ENCODE measurements at regions not wholly inside any gene's neighbourhood (a gene's known extent, or its start where the extent isn't known, plus 50 kb on each side); places are given as distances from the start of the nearest gene placed in this dataset.

DNA sequence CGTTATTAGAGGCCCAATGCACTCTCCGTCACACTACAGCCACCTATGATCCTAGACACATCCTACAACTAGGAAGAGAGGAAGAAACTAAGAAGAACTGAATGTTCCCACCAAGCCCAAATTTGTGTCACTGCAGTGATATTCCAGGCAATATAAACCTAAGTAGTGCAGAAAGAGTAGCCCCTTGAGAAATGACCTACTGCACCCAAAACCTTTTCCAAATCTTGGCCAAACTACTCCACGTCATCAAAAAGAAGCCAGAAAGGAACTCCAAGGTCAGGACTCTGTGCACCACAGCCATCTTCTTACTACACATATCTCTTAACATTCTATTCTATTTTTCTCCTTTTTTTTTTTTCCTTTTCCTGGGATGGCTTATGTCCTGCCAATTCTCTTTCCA, 60.2 kb downstream of the ADAMTS1 start:
- no peak for TF ChIP-seq POLR2AphosphoS5 (IDR thresholded peaks at IDR 0.05)
- TF ChIP-seq CTCF (IDR thresholded peaks at IDR 0.05) = no peak
- TF ChIP-seq POLR2A (IDR thresholded peaks at IDR 0.05) = no peak
- TF ChIP-seq EP300 (IDR thresholded peaks at IDR 0.05) = no peak
- ATAC-seq (ENCODE audit: low FRiP score in 2 of 2) = peak in 1 of 2 donors; percentile 78
- H3K4me1 ChIP-seq = no peaks in the 10 kb centered on the region
- H3K36me3 ChIP-seq = no peaks in the 10 kb centered on the region
- H3K4me3 ChIP-seq = no peak overlapping the region
- H3K9me3 ChIP-seq = no peaks in the 10 kb centered on the region
- H3K27me3 ChIP-seq = no peaks in the 10 kb centered on the region
- WGBS, 2 donors = 91 to 94% methylated on average over 3 of the region's 3 CpGs
- DNase-seq = no peak
- H3K27ac ChIP-seq = no peak overlapping the region

DNA sequence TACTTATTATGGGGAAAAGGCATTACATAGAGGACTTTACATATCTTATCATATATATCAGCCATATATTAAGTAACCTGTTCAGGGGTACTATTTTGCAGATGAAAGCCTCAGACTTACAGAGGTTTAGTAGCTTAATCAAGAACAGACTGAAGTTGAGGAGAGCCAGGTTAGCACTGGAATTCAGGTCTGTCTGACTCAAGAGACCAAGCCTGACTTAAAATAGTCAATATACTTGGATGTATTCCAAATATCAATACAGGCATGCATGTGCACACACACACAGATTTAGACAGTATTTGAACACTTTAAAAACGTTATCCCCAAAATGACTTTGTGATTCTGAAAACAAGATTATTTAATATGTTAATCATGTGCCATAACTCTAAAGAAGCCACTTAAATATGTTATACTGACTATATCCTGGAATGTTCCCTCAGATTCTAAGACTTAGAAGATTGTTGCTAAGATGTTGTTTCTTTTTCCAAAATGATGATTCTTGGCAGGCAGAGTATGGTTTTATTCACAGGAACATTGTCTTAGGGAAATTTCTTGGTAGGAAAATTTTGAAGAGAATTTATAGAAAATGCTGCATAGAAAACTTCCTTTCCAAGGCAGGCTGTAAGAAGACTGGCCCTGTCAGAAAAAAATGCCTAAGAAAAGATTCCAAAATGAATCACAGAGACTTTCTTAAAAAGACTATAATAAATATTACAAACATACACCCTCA, 61.6 kb downstream of the ADAMTS1 start:
- TF ChIP-seq CTCF (IDR thresholded peaks at IDR 0.05) (no peak), EP300 (IDR thresholded peaks at IDR 0.05) (no peak), POLR2AphosphoS5 (IDR thresholded peaks at IDR 0.05) (no peak), POLR2A (IDR thresholded peaks at IDR 0.05) (no peak)
- no peak overlapping the region for H3K27ac ChIP-seq
- WGBS, 2 donors = 17 to 48% methylated on average over 1 of the region's 1 CpG

DNA sequence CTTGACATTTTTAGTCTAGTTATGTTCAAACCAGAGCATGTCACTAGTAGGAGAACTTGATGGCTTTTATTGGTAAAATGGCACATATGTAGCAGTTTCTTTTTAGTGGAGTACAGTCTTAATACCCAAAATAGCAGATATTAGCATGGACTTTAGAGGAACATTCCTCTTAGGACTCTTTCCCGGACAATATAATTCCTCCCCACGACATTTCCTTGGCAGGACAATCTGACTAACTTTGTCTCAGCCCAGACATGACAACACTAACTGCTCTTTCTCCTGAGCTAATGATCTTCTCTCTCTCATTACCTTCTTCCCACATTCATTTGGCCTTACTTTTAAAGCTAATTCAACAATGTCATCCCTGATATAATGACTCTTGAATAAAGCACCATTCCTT, 62.5 kb downstream of the ADAMTS1 start:
- no peak for DNase-seq
- Histone ChIP-seq H3K36me3 (no peaks in the 10 kb centered on the region), H3K27me3 (no peaks in the 10 kb centered on the region), H3K27ac (no peak overlapping the region), H3K4me3 (no peak overlapping the region), H3K4me1 (no peaks in the 10 kb centered on the region), H3K9me3 (no peaks in the 10 kb centered on the region)
- peak in 1 of 2 donors; percentile 85 for ATAC-seq (ENCODE audit: low FRiP score in 2 of 2)
- no peak for TF ChIP-seq CTCF (IDR thresholded peaks at IDR 0.05)
- WGBS, 2 donors = 59 to 81% methylated on average over 2 of the region's 2 CpGs

More for the DNA sequence above, 61.6 kb downstream of the ADAMTS1 start:
- Histone ChIP-seq H3K9me3 (no peaks in the 10 kb centered on the region), H3K4me1 (no peaks in the 10 kb centered on the region), H3K4me3 (no peak overlapping the region), H3K36me3 (no peaks in the 10 kb centered on the region), H3K27me3 (no peaks in the 10 kb centered on the region)
- no peak for DNase-seq
- no peak for ATAC-seq (ENCODE audit: low FRiP score in 2 of 2)

DNA sequence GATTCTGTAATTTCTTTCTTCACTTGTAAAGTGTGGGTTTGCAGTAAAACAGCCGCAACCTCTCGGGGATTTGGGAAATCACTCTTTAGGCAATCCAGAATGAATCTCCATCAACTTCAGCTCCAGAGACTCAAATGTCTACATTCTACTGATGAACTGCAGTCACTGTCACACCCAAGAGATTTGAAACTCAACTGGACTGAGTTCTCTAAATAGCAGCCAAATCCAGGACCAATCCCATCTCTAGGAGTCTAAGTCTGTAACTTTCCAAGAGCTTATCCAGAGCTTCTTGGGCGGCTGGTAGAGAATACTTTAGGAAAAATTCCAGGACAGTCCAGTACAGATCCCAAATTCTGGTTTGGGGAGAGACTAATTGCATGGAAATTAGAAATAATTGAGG, 62.9 kb downstream of the ADAMTS1 start:
- Histone ChIP-seq H3K27me3 (no peaks in the 10 kb centered on the region), H3K4me3 (no peak overlapping the region), H3K9me3 (no peaks in the 10 kb centered on the region), H3K36me3 (no peaks in the 10 kb centered on the region), H3K27ac (no peak overlapping the region), H3K4me1 (no peaks in the 10 kb centered on the region)
- ATAC-seq (ENCODE audit: low FRiP score in 2 of 2) = peak in 1 of 2 donors; percentile 59
- DNase-seq = no peak
- no peak for TF ChIP-seq CTCF (IDR thresholded peaks at IDR 0.05)
- no peak for TF ChIP-seq POLR2A (IDR thresholded peaks at IDR 0.05)
- no peak for TF ChIP-seq EP300 (IDR thresholded peaks at IDR 0.05)
- no peak for TF ChIP-seq POLR2AphosphoS5 (IDR thresholded peaks at IDR 0.05)
- 89 to 90% methylated on average over 3 of the region's 3 CpGs for WGBS, 2 donors

DNA sequence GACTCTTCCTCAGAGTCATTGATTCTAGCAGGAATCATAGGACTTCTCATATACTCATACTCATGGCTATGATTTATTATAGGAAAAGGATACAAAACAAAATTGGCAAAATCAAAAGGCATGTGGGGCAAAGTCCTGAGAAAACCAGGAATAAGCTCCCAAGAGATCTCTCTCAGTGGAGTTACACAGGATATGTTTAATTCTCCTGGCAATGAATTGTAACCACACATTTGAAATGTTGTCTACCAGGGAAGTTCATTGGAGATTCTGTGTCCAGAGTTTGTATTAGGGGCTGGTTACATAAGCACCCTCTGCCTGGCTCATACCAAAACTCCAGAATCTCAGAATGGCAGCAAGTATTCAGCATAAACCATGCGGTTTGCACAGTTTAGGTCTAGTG, 63.9 kb downstream of the ADAMTS1 start:
- H3K27ac ChIP-seq = no peak overlapping the region
- WGBS, 2 donors = 92 to 100% methylated on average over 1 of the region's 1 CpG

More for the DNA sequence above, 63.9 kb downstream of the ADAMTS1 start:
- no peak for TF ChIP-seq CTCF (IDR thresholded peaks at IDR 0.05)
- TF ChIP-seq POLR2AphosphoS5 (IDR thresholded peaks at IDR 0.05) = no peak
- TF ChIP-seq EP300 (IDR thresholded peaks at IDR 0.05) = no peak
- no peak for TF ChIP-seq POLR2A (IDR thresholded peaks at IDR 0.05)
- Histone ChIP-seq H3K36me3 (no peaks in the 10 kb centered on the region), H3K4me3 (no peak overlapping the region), H3K27me3 (no peaks in the 10 kb centered on the region), H3K9me3 (no peaks in the 10 kb centered on the region), H3K4me1 (no peaks in the 10 kb centered on the region)
- DNase-seq = no peak
- ATAC-seq (ENCODE audit: low FRiP score in 2 of 2) = no peak

Measured in upper lobe of left lung (tissue), 6 donors.